Ishikawa (cell line): ENCODE measurements at regions not wholly inside any gene's neighbourhood (a gene's known extent, or its start where the extent isn't known, plus 50 kb on each side); places are given as distances from the start of the nearest gene placed in this dataset.

Experiments
- CEBPB ChIP-seq: IDR thresholded peaks from 2 replicates; pipeline ENCODE4 v1.6.1; 2012
- NFIC ChIP-seq: IDR thresholded peaks from 2 replicates; pipeline ENCODE4 v1.6.1; 2012
- YY1 ChIP-seq: IDR thresholded peaks from 2 replicates; pipeline ENCODE4 v1.6.1; 2012; ENCODE audit warnings: low read depth

GRCh38 chr5:145704724-145705123 lies 130.4 kb downstream of the PRELID2 start:
- TF ChIP-seq NFIC (no peak), CEBPB (no peak), YY1 (no peak)
